ENCODE measurements at regions not wholly inside any gene's neighbourhood (a gene's known extent, or its start where the extent isn't known, plus 50 kb on each side); places are given as distances from the start of the nearest gene placed in this dataset.

- no peak for TF ChIP-seq USF1 (CRISPR knock-in tag; IDR thresholded peaks at IDR 0.05)
Measured at GRCh38 chr2:118665784-118666529, 181.5 kb downstream of the EN1 start (continued).

- Histone ChIP-seq H3K27ac (ENCODE audit: extremely low read depth, low read depth, low read length) (no peak overlapping the region), H3K27me3 (ENCODE audit: control insufficient read depth in 2 of 2, insufficient read depth in 2 of 2, low read length in 2 of 2) (no peaks in the 10 kb centered on the region), H3K4me1 (replicated peaks in 1 of 2; ENCODE audit: control insufficient read depth in 2 of 2, insufficient read depth in 2 of 2, low read length in 2 of 2) (peaks cover 5 to 12% of the 10 kb centered on the region in 2 experiments; a peak in 4 of 5 replicates), H2AFZ (ENCODE audit: low read depth, low read length) (0 out of 2 replicates have a peak overlapping the region, but pooled peaks have one; percentile 27), H3K9ac (ENCODE audit: insufficient read depth in 1 of 2, low read depth in 2 of 2, low read length in 2 of 2) (no peak overlapping the region), H4K20me1 (replicated peaks; ENCODE audit: control insufficient read depth, insufficient read depth, low read length) (no peaks in the 10 kb centered on the region), H3K9me3 (replicated peaks; ENCODE audit: control insufficient read depth, insufficient read depth, low read depth, low read length) (no peaks in the 10 kb centered on the region), H3K4me3 (no peak overlapping the region), H3K36me3 (ENCODE audit: control insufficient read depth, insufficient read depth, low read length) (no peaks in the 10 kb centered on the region), H3K9me1 (ENCODE audit: control insufficient read depth, insufficient read depth, low read length) (no peaks in the 10 kb centered on the region), H3K79me2 (ENCODE audit: control insufficient read depth, insufficient read depth, low read length) (no peaks in the 10 kb centered on the region), H3K4me2 (ENCODE audit: insufficient read depth, low read length) (no peak overlapping the region)
- no peak for DNase-seq (ENCODE audit: extremely low read depth in 1 of 4, low spot score in 3 of 4)
- peak in 2 of 3 experiments; percentile 14 to 19; a peak in 1 of 6 replicates for TF ChIP-seq CTCF (IDR thresholded peaks at IDR 0.05 in 2 of 3, conservative IDR thresholded peaks at IDR 0.05 in 1 of 3; ENCODE audit: insufficient read depth in 2 of 3, low read depth in 1 of 3, low read length in 3 of 3)
- no peak for TF ChIP-seq ATF4 (CRISPR knock-in tag; IDR thresholded peaks at IDR 0.05)
- ATAC-seq, result peak; percentile 64; the same call in 1 of the 3 replicates
- in situ Hi-C loops (cut with MboI), result no loop called here
- intact Hi-C loops (cut with micrococcal nuclease), result no loop called here
- CTCF ChIA-PET (ENCODE audit: low intra/inter-chr PET ratio), result no interaction called here
- POLR2A ChIA-PET, result no interaction called here
- BruUV-seq (replicated peaks), result no TSS peak
- FAIRE-seq, result no peak
- WGBS (ENCODE audit: insufficient coverage, low coverage, missing lambda C conversion rate), result 37% methylated on average over 2 of the region's 2 CpGs
Measured at GRCh38 chr2:118661179-118661578, 186.3 kb downstream of the EN1 start.

Data from K562 (cell line).